ENCODE measurements at regions not wholly inside any gene's neighbourhood (a gene's known extent, or its start where the extent isn't known, plus 50 kb on each side); places are given as distances from the start of the nearest gene placed in this dataset.

- Histone ChIP-seq H3K79me2 (ENCODE audit: control insufficient read depth, insufficient read depth, low read length) (no peaks in the 10 kb centered on the region), H3K9ac (replicated peaks; ENCODE audit: extremely low read depth, insufficient read depth, low read length) (no peak overlapping the region), H3K9me1 (replicated peaks; ENCODE audit: control insufficient read depth, extremely low read depth, insufficient read depth, low read length) (no peaks in the 10 kb centered on the region), H3K9me3 (replicated peaks; ENCODE audit: control insufficient read depth, insufficient read depth, low read length) (no peaks in the 10 kb centered on the region), H3K4me2 (ENCODE audit: insufficient read depth, low read length) (no peak overlapping the region), H3K27ac (ENCODE audit: insufficient read depth, low read depth, low read length) (no peak overlapping the region), H3K36me3 (ENCODE audit: control insufficient read depth in 2 of 2, extremely low read depth in 1 of 2, insufficient read depth in 2 of 2, low read length in 2 of 2) (no peaks in the 10 kb centered on the region), H3K4me3 (replicated peaks in 1 of 3; ENCODE audit: insufficient read depth in 1 of 3, low read depth in 1 of 3, low read length in 3 of 3) (no peak overlapping the region), H4K20me1 (replicated peaks; ENCODE audit: control insufficient read depth, extremely low read depth, insufficient read depth, low read length) (no peaks in the 10 kb centered on the region), H3K4me1 (ENCODE audit: control insufficient read depth, extremely low read depth, insufficient read depth, low read length) (no peaks in the 10 kb centered on the region), H3K27me3 (ENCODE audit: control insufficient read depth in 2 of 2, insufficient read depth in 2 of 2, low read length in 2 of 2) (peaks cover 1 to 2% of the 10 kb centered on the region in 2 experiments), H2AFZ (ENCODE audit: low read depth, low read length) (no peak overlapping the region)
- intact Hi-C loops (cut with micrococcal nuclease) (no loop called here), dilution Hi-C loops (cut with MboI; ENCODE audit: extremely low pct_ligation_motif_present, low sequenced_read_pairs) (no loop called here)
- FAIRE-seq (no peak), DNase-seq (ENCODE audit: low read depth, low spot score) (no peak)
- TF ChIP-seq EZH2 (IDR thresholded peaks at IDR 0.05; ENCODE audit: borderline replicate concordance, low read depth, low read length, severe bottlenecking) (no peak), POLR2AphosphoS5 (IDR thresholded peaks at IDR 0.05; ENCODE audit: insufficient read depth, low read depth, low read length) (no peak), GATA2 (IDR thresholded peaks at IDR 0.05; ENCODE audit: insufficient read depth, insufficient read length, low read depth, low read length) (no peak), MYC (IDR thresholded peaks at IDR 0.05; ENCODE audit: low read depth, low read length) (no peak), MAX (IDR thresholded peaks at IDR 0.05; ENCODE audit: insufficient read depth, insufficient read length) (no peak), POLR2A (IDR thresholded peaks at IDR 0.05; ENCODE audit: low read depth, low read length) (no peak), FOS (IDR thresholded peaks at IDR 0.05; ENCODE audit: borderline replicate concordance, insufficient read depth, low read length) (no peak), JUN (IDR thresholded peaks at IDR 0.05; ENCODE audit: borderline replicate concordance, insufficient read depth, insufficient read length, low read depth) (no peak)
- TF ChIP-seq, protein P1, sequence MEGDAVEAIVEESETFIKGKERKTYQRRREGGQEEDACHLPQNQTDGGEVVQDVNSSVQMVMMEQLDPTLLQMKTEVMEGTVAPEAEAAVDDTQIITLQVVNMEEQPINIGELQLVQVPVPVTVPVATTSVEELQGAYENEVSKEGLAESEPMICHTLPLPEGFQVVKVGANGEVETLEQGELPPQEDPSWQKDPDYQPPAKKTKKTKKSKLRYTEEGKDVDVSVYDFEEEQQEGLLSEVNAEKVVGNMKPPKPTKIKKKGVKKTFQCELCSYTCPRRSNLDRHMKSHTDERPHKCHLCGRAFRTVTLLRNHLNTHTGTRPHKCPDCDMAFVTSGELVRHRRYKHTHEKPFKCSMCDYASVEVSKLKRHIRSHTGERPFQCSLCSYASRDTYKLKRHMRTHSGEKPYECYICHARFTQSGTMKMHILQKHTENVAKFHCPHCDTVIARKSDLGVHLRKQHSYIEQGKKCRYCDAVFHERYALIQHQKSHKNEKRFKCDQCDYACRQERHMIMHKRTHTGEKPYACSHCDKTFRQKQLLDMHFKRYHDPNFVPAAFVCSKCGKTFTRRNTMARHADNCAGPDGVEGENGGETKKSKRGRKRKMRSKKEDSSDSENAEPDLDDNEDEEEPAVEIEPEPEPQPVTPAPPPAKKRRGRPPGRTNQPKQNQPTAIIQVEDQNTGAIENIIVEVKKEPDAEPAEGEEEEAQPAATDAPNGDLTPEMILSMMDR (IDR thresholded peaks at IDR 0.05; ENCODE audit: extremely low read depth in 1 of 2, insufficient read depth in 1 of 2, low read depth in 1 of 2, low read length in 2 of 2): no peak
- ChIA-PET CTCF (interaction anchor here (1.0 kb wide), 1 partner anchor 42 kb away, joined by 3 read pairs; no protein-coding TSS in a partner anchor), POLR2A (no interaction called here)
- BruUV-seq (replicated peaks): no TSS peak
Observed at GRCh38 chr21:35896060-35896459, 164.3 kb downstream of the SETD4 start.

Data from endothelial cell of umbilical vein (primary cell).